GM12878 (cell line): ENCODE measurements at regions not wholly inside any gene's neighbourhood (a gene's known extent, or its start where the extent isn't known, plus 50 kb on each side); places are given as distances from the start of the nearest gene placed in this dataset.

Source experiments
- ATAC-seq: fragments of 200-7000 bp; cut with Tn5 transposase; 3 replicates; pipeline ENCODE4 v1.9.1; 2020; ENCODE audit warnings: mild to moderate bottlenecking, moderate library complexity
- BruUV-seq: library from RNA; stranded (reverse); fragments of 400-500 nt; replicated peaks from 2 replicates; lab custom pipeline; 2021; lab: Mats Ljungman, UMichigan
- CTCF ChIA-PET: fragments of 300-600 bp; sonication (Branson Sonifier 250); formaldehyde crosslinking; extraction: SDS; loops from one replicate; lab custom pipeline; 2021; ENCODE audit warnings: inconsistent platforms; lab: Yijun Ruan, JAX
- POLR2A ChIA-PET: fragments of 350-600 bp; formaldehyde crosslinking; extraction: SDS; loops from one replicate; lab custom pipeline; 2021; ENCODE audit warnings: inconsistent platforms; lab: Charles Lee
- RAD21 ChIA-PET: fragments of 300-600 bp; sonication (Branson Sonifier 250); formaldehyde crosslinking; loops from one replicate; lab custom pipeline; 2023; ENCODE audit warnings: antibody characterized with exemption; ENCODE audit not compliant: unreplicated experiment; lab: Charles Lee
- SMC1A ChIA-PET: fragments of 300-600 bp; sonication (Branson Sonifier 250); formaldehyde crosslinking; loops from one replicate; lab custom pipeline; 2023; ENCODE audit not compliant: unreplicated experiment, uncharacterized antibody; lab: Charles Lee
- DNase-seq: peaks from one replicate; pipeline ENCODE4 v3.0.0-alpha.2; 2011; ENCODE audit warnings: low read depth, low spot score
- FAIRE-seq: peaks from 3 replicates; lab custom pipeline; 2011; peaks lifted over from hg19 to GRCh38; lab: Jason Lieb, UNC
- H2AFZ ChIP-seq: 2 replicates; pipeline ENCODE4 v1.6.0; 2011; ENCODE audit warnings: low read depth, low read length, control low read depth; ENCODE audit not compliant: control insufficient read depth
- H3K27ac ChIP-seq: 2 replicates; pipeline ENCODE4 v1.5.1; 2011; ENCODE audit warnings: control low read depth; ENCODE audit not compliant: control insufficient read depth, insufficient read depth
- H3K27me3 ChIP-seq, 2 experiments: replicated peaks in 1 of 2; 2 replicates each; pipeline versions ENCODE4 v1.6.0 to v1.6.1; 2011; ENCODE audit warnings: low read length in 1 of 2; ENCODE audit not compliant: control insufficient read depth in 2 of 2, insufficient read depth in 2 of 2
- H3K36me3 ChIP-seq, 2 experiments: 2 replicates each; pipeline ENCODE4 v1.5.1; 2011; ENCODE audit warnings: low read length in 1 of 2; ENCODE audit not compliant: control insufficient read depth in 2 of 2, insufficient read depth in 2 of 2
- H3K4me1 ChIP-seq: 2 replicates; pipeline ENCODE4 v1.6.1; 2011; ENCODE audit warnings: mild to moderate bottlenecking, low read length, moderate library complexity, mixed read lengths; ENCODE audit not compliant: control insufficient read depth, insufficient read depth
- H3K4me2 ChIP-seq: 2 replicates; pipeline ENCODE4 v1.6.0; 2011; ENCODE audit warnings: control low read depth; ENCODE audit not compliant: control insufficient read depth, insufficient read depth
- H3K4me3 ChIP-seq: fragments of 200-600 bp; sonication (generic); 2 replicates; pipeline ENCODE4 v1.5.1; 2016
- H3K79me2 ChIP-seq: 2 replicates; pipeline ENCODE4 v1.6.0; 2011; ENCODE audit warnings: low read length; ENCODE audit not compliant: control insufficient read depth, insufficient read depth
- H3K9ac ChIP-seq: 2 replicates; pipeline ENCODE4 v1.8.0; 2011; ENCODE audit warnings: low read length, control low read depth, mixed read lengths; ENCODE audit not compliant: control insufficient read depth, insufficient read depth
- H3K9me3 ChIP-seq: replicated peaks from 3 replicates; pipeline ENCODE4 v1.5.1; 2011; ENCODE audit warnings: mild to moderate bottlenecking, low read length; ENCODE audit not compliant: control insufficient read depth, insufficient read depth
- H4K20me1 ChIP-seq: 2 replicates; pipeline ENCODE4 v1.6.0; 2011; ENCODE audit not compliant: control insufficient read depth, insufficient read depth
- BCL3 ChIP-seq: IDR thresholded peaks from 2 replicates; pipeline ENCODE4 v1.6.1; 2011; ENCODE audit warnings: borderline replicate concordance, low read depth, mild to moderate bottlenecking, moderate library complexity, low read length; ENCODE audit not compliant: insufficient read depth, poor library complexity, severe bottlenecking
- CUX1 ChIP-seq: IDR thresholded peaks from 2 replicates; pipeline ENCODE4 v1.6.1; 2012; ENCODE audit warnings: improper control_type of control experiment, low read depth, low read length; ENCODE audit not compliant: insufficient replicate concordance
- ETV6 ChIP-seq, 2 experiments: fragments of 450-650 bp in 1 of 2; IDR thresholded peaks in 1 of 2; conservative IDR thresholded peaks in 1 of 2; 2 replicates each; pipeline ENCODE4 v1.6.1; 2014; ENCODE audit warnings: antibody characterized with exemption in 1 of 2, borderline replicate concordance in 1 of 2, low read depth in 1 of 2, mild to moderate bottlenecking in 1 of 2, moderate library complexity in 1 of 2
- GABPA ChIP-seq: IDR thresholded peaks from 2 replicates; pipeline ENCODE4 v1.6.1; 2014; ENCODE audit warnings: antibody characterized with exemption, low read depth, mild to moderate bottlenecking, inconsistent platforms
- HDGF ChIP-seq: fragments of 450-650 bp; IDR thresholded peaks from 2 replicates; pipeline ENCODE4 v1.6.1; 2016; ENCODE audit warnings: antibody characterized with exemption
- JUND ChIP-seq: IDR thresholded peaks from 2 replicates; pipeline ENCODE4 v1.6.1; 2012; ENCODE audit warnings: low read depth, mild to moderate bottlenecking, low read length, improper control_type of control experiment, moderate library complexity
- NR2F1 ChIP-seq: fragments of 450-650 bp; conservative IDR thresholded peaks from 2 replicates; pipeline ENCODE4 v1.6.1; 2017; ENCODE audit warnings: mild to moderate bottlenecking
- PAX8 ChIP-seq: fragments of 450-650 bp; IDR thresholded peaks from 2 replicates; pipeline ENCODE4 v1.6.1; 2017; ENCODE audit warnings: mild to moderate bottlenecking, moderate library complexity
- POLR2AphosphoS5 ChIP-seq: IDR thresholded peaks from 2 replicates; pipeline ENCODE4 v1.6.1; 2011; ENCODE audit warnings: mild to moderate bottlenecking, low read length, inconsistent platforms
- SRF ChIP-seq, 2 experiments: IDR thresholded peaks; 2 replicates each; pipeline ENCODE4 v1.6.1; 2011; ENCODE audit warnings: low read depth in 2 of 2, low read length in 2 of 2, mild to moderate bottlenecking in 1 of 2, moderate library complexity in 1 of 2
- ZSCAN29 ChIP-seq: fragments of 450-650 bp; IDR thresholded peaks from 2 replicates; pipeline ENCODE4 v1.6.1; 2017; ENCODE audit warnings: mild to moderate bottlenecking, moderate library complexity
- WGBS: methylation state at CpG from one replicate; pipeline ENCODE4 v1.1.6; 2016; ENCODE audit warnings: low lambda C conversion rate; ENCODE audit not compliant: insufficient replicate concordance, insufficient coverage; ENCODE audit errors: missing lambda C conversion rate; 5-methylcytosine and 5-hydroxymethylcytosine counted together
- in situ Hi-C: fragments of 300-500 bp; cut with MboI; formaldehyde crosslinking; loops from 9 replicates; pipeline ENCODE4 v1.14.3; 2018; ENCODE audit warnings: mixed read lengths
- intact Hi-C: fragments of 100-400 bp; cut with micrococcal nuclease; formaldehyde crosslinking; loops from one replicate; pipeline ENCODE4 v1.14.2; 2022; ENCODE audit not compliant: unreplicated experiment

GRCh38 chr16:72429671-72430081 lies 257.7 kb upstream of the PMFBP1 start:
- CTCF ChIA-PET = no interaction called here
- no peak overlapping the region for H3K4me2 ChIP-seq
- no peak overlapping the region for H3K4me3 ChIP-seq
- peaks cover 3% of the 10 kb centered on the region; the same call in 1 of the 3 replicates for H3K9me3 ChIP-seq
- no peak for DNase-seq
- no peak overlapping the region for H3K9ac ChIP-seq
- TF ChIP-seq SRF (IDR thresholded peaks at IDR 0.05; ENCODE audit: low read depth in 2 of 2, low read length in 2 of 2) (no peak), ZSCAN29 (no peak), POLR2AphosphoS5 (no peak), BCL3 (no peak), GABPA (no peak), CUX1 (no peak), PAX8 (no peak), ETV6 (conservative IDR thresholded peaks at IDR 0.05 in 1 of 2, IDR thresholded peaks at IDR 0.05 in 1 of 2; ENCODE audit: borderline replicate concordance in 1 of 2, low read depth in 1 of 2) (no peak), NR2F1 (no peak), HDGF (no peak), JUND (no peak)
- in situ Hi-C loops (no loop called here), intact Hi-C loops (no loop called here)
- H3K4me1 ChIP-seq = no peaks in the 10 kb centered on the region
- no peak for FAIRE-seq
- H4K20me1 ChIP-seq = no peaks in the 10 kb centered on the region
- no peak overlapping the region for H3K27ac ChIP-seq
- H2AFZ ChIP-seq = no peak overlapping the region
- RAD21 ChIA-PET = no interaction called here
- no peaks in the 10 kb centered on the region for H3K79me2 ChIP-seq
- no peak for ATAC-seq
- POLR2A ChIA-PET = interaction anchor here (0.6 kb wide), 1 partner anchor 132 kb away, joined by 7 read pairs; no protein-coding TSS in a partner anchor
- SMC1A ChIA-PET = no interaction called here
- H3K36me3 ChIP-seq = no peaks in the 10 kb centered on the region
- no TSS peak for BruUV-seq
- 77% methylated on average over 5 of the region's 5 CpGs for WGBS
- H3K27me3 ChIP-seq = no peaks in the 10 kb centered on the region
